ENCODE measurements at regions not wholly inside any gene's neighbourhood (a gene's known extent, or its start where the extent isn't known, plus 50 kb on each side); places are given as distances from the start of the nearest gene placed in this dataset.

GRCh38 chr20:41879123-41879522, 260.9 kb upstream of the CHD6 start:
- no peak for DNase-seq

- DNase-seq, result no peak
Measured at GRCh38 chr20:41877911-41878310, 259.7 kb upstream of the CHD6 start.

GRCh38 chr20:41874658-41875057, 256.5 kb upstream of the CHD6 start:
- no peak for DNase-seq

- DNase-seq, result no peak
Measured at GRCh38 chr20:41872930-41873329, 254.8 kb upstream of the CHD6 start.

GRCh38 chr20:41870869-41871462, 252.8 kb upstream of the CHD6 start:
- no peak for DNase-seq

GRCh38 chr20:41869261-41869660, 251.1 kb upstream of the CHD6 start:
- DNase-seq, result no peak

- no peak for DNase-seq
Measured at GRCh38 chr20:41865938-41866337, 247.8 kb upstream of the CHD6 start.

GRCh38 chr20:41862476-41862875, 244.3 kb upstream of the CHD6 start:
- no peak for DNase-seq

- DNase-seq, result no peak
Measured at GRCh38 chr20:41861772-41862422, 243.7 kb upstream of the CHD6 start.

- no peak for DNase-seq
Measured at GRCh38 chr20:41854765-41855164, 236.6 kb upstream of the CHD6 start.

GRCh38 chr20:41853806-41854205, 235.6 kb upstream of the CHD6 start:
- DNase-seq, result no peak

GRCh38 chr20:41848180-41848579, 230.0 kb upstream of the CHD6 start:
- no peak for DNase-seq

- no peak for DNase-seq
Measured at GRCh38 chr20:41837669-41838224, 219.6 kb upstream of the CHD6 start.

GRCh38 chr20:41833739-41834138, 215.6 kb upstream of the CHD6 start:
- DNase-seq, result no peak

GRCh38 chr20:41830702-41831101, 212.5 kb upstream of the CHD6 start:
- DNase-seq, result no peak

GRCh38 chr20:41819436-41819835, 201.3 kb upstream of the CHD6 start:
- DNase-seq, result no peak

- DNase-seq, result no peak
Measured at GRCh38 chr20:41818991-41819390, 200.8 kb upstream of the CHD6 start.

- no peak for DNase-seq
Measured at GRCh38 chr20:41818369-41818768, 200.2 kb upstream of the CHD6 start.

GRCh38 chr20:41811456-41811855, 193.3 kb upstream of the CHD6 start:
- no peak for DNase-seq

GRCh38 chr20:41800040-41800439, 181.9 kb upstream of the CHD6 start:
- DNase-seq, result no peak

- no peak for DNase-seq
Measured at GRCh38 chr20:41798930-41799502, 180.8 kb upstream of the CHD6 start.

GRCh38 chr20:41786158-41786557, 168.0 kb upstream of the CHD6 start:
- DNase-seq, result no peak

- DNase-seq, result no peak
Measured at GRCh38 chr20:41784209-41784958, 166.2 kb upstream of the CHD6 start.

All from activated CD4-positive, alpha-beta T cell treated with anti-CD3 and anti-CD28 coated beads, Interleukin-2, amount 50 U/mL, for 1 hour (primary cell).